ENCODE measurements at regions not wholly inside any gene's neighbourhood (a gene's known extent, or its start where the extent isn't known, plus 50 kb on each side); places are given as distances from the start of the nearest gene placed in this dataset.

- no peak overlapping the region for H3K9ac ChIP-seq (ENCODE audit: low read length)
- TF ChIP-seq EP300 (conservative IDR thresholded peaks at IDR 0.05; ENCODE audit: poor library complexity, severe bottlenecking) (no peak), MXI1 (conservative IDR thresholded peaks at IDR 0.05; ENCODE audit: poor library complexity, severe bottlenecking) (no peak), CTCF (IDR thresholded peaks at IDR 0.05; ENCODE audit: poor library complexity, severe bottlenecking) (no peak), EZH2 (IDR thresholded peaks at IDR 0.05; ENCODE audit: borderline replicate concordance, insufficient read depth, low read length, poor library complexity, severe bottlenecking) (no peak), REST (IDR thresholded peaks at IDR 0.05; ENCODE audit: borderline replicate concordance) (no peak)
- H3K4me2 ChIP-seq (ENCODE audit: low read length) = no peak overlapping the region
Observed at GRCh38 chr13:73603646-73604045, 530.6 kb downstream of the KLF12 start.

DNA sequence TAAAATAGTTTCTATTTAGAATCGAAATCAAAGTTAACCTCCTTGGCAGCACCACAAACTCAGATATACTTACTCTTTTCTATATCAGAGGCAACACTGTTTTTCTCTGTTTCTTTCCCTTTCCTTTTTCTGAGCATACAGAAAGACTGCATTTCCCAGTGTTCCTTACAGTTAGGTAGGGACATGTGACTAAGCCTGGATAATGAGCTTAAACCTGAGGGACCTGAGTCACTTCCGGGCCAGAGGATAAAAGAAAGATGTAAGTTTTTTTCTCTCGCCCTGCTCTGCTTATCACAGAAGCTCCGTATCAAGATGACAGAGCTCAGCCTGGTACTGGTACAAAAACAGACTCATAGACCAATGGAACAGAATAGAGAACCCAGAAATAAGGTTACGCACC lies 531.9 kb downstream of the KLF12 start:
- Histone ChIP-seq H3K27me3 (ENCODE audit: insufficient read depth, low read depth, low read length) (no peaks in the 10 kb centered on the region), H4K20me1 (ENCODE audit: insufficient read depth) (no peaks in the 10 kb centered on the region), H3F3A (ENCODE audit: insufficient read depth, low read length, poor library complexity, severe bottlenecking) (no peaks in the 10 kb centered on the region), H3K9me2 (ENCODE audit: insufficient read depth, low read length) (no peaks in the 10 kb centered on the region), H3K9ac (ENCODE audit: low read length) (no peak overlapping the region), H3K36me3 (ENCODE audit: insufficient read depth, low read length) (no peaks in the 10 kb centered on the region), H3K4me2 (ENCODE audit: low read length) (no peak overlapping the region), H3K79me2 (replicated peaks; ENCODE audit: insufficient read depth, low read length) (no peaks in the 10 kb centered on the region), H3K9me3 (ENCODE audit: low read length) (no peaks in the 10 kb centered on the region), H3K27ac (ENCODE audit: low read length) (no peak overlapping the region), H2AFZ (ENCODE audit: low read depth, low read length) (no peak overlapping the region), H3K4me3 (ENCODE audit: low read length) (no peak overlapping the region)
- TF ChIP-seq CTCF (IDR thresholded peaks at IDR 0.05; ENCODE audit: poor library complexity, severe bottlenecking) (no peak), MXI1 (conservative IDR thresholded peaks at IDR 0.05; ENCODE audit: poor library complexity, severe bottlenecking) (no peak), EZH2 (IDR thresholded peaks at IDR 0.05; ENCODE audit: borderline replicate concordance, insufficient read depth, low read length, poor library complexity, severe bottlenecking) (no peak), RAD21 (conservative IDR thresholded peaks at IDR 0.05) (no peak), POLR2AphosphoS5 (IDR thresholded peaks at IDR 0.05) (no peak), SMC3 (conservative IDR thresholded peaks at IDR 0.05; ENCODE audit: poor library complexity) (no peak), TAF1 (IDR thresholded peaks at IDR 0.05; ENCODE audit: low read depth) (no peak), REST (IDR thresholded peaks at IDR 0.05; ENCODE audit: borderline replicate concordance) (no peak), EP300 (conservative IDR thresholded peaks at IDR 0.05; ENCODE audit: poor library complexity, severe bottlenecking) (no peak)

More at GRCh38 chr13:73603646-73604045, 530.6 kb downstream of the KLF12 start:
- no peaks in the 10 kb centered on the region for H3K9me2 ChIP-seq (ENCODE audit: insufficient read depth, low read length)
- H2AFZ ChIP-seq (ENCODE audit: low read depth, low read length) = no peak overlapping the region
- no peaks in the 10 kb centered on the region for H3K9me3 ChIP-seq (ENCODE audit: low read length)
- no peak overlapping the region for H3K27ac ChIP-seq (ENCODE audit: low read length)
- H3K27me3 ChIP-seq (ENCODE audit: insufficient read depth, low read depth, low read length) = no peaks in the 10 kb centered on the region
- H3K79me2 ChIP-seq (replicated peaks; ENCODE audit: insufficient read depth, low read length) = no peaks in the 10 kb centered on the region
- H3K4me3 ChIP-seq (ENCODE audit: low read length) = no peak overlapping the region
- no peaks in the 10 kb centered on the region for H4K20me1 ChIP-seq (ENCODE audit: insufficient read depth)
- H3K36me3 ChIP-seq (ENCODE audit: insufficient read depth, low read length) = no peaks in the 10 kb centered on the region
- no peaks in the 10 kb centered on the region for H3F3A ChIP-seq (ENCODE audit: insufficient read depth, low read length, poor library complexity, severe bottlenecking)

All from neural cell (in vitro differentiated cells).